ENCODE measurements at regions not wholly inside any gene's neighbourhood (a gene's known extent, or its start where the extent isn't known, plus 50 kb on each side); places are given as distances from the start of the nearest gene placed in this dataset.
A peak's percentile ranks its signal among the peaks of the same experiment; 100 is the strongest.

- WGBS, 2 donors: 68 to 75% methylated on average over 4 of the region's 4 CpGs
- DNase-seq (no peak), ATAC-seq (no peak)
- peaks cover 0 to 19% (median 0%) of the 10 kb centered on the region in 9 donors for H3K36me3 ChIP-seq
- H3K9me3 ChIP-seq: no peaks in the 10 kb centered on the region
- H3K4me3 ChIP-seq: no peak overlapping the region
- peaks cover 0 to 91% (median 28%) of the 10 kb centered on the region in 9 donors for H3K4me1 ChIP-seq
- H3K27ac ChIP-seq: no peak overlapping the region
- H3K27me3 ChIP-seq: no peaks in the 10 kb centered on the region
- no peak for TF ChIP-seq CTCF (IDR thresholded peaks at IDR 0.05)
- intact Hi-C loops (cut with DNase I): loop anchor here in 4 of 10 donors (2.0 to 5.0 kb wide), 5 partner anchors 34 to 259 kb away; no protein-coding TSS in a partner anchor
Measured at GRCh38 chr2:196336715-196337114, 165.3 kb upstream of the STK17B start.

DNA sequence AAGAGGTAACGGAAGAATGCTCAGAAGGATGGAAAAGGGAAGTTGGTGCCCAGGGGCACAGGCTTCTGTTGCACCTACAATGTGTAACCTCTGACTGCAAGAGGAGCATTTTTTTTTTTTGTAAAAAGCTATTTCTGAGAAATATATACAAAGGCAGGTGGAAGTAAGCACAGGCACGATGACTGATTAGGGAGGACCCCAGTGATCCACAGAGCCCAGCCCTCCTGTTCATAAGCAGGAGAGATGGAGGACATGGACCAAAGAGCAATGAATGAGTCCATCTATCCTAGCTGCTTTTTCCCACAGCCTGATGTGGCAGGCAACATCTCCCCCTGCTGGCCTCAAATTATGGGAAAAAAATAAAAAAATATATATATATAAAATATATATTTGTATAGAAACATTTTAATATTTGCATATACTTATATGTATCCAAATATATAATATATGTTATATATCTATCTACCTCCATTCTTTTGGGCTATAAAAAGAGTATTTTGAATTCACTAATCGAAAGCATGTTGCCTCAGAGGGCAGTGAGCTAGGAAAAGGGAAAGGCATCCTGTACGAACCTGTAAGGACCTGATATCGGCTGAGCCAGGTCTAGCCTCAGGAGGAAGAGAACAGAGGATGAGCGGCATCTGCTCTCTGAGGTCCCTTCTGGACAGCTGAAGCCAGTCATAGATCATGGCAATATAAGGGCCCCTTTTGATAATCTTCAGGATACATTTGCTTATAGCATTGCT is 166.0 kb upstream of the STK17B start:
- Histone ChIP-seq H3K27me3 (no peaks in the 10 kb centered on the region), H3K27ac (peak overlapping the region in 1 of 10 donors; percentile 8), H3K4me3 (no peak overlapping the region), H3K36me3 (peaks cover 0 to 21% (median 0%) of the 10 kb centered on the region in 9 donors), H3K9me3 (no peaks in the 10 kb centered on the region), H3K4me1 (peaks cover 0 to 84% (median 22%) of the 10 kb centered on the region in 9 donors)
- DNase-seq: no peak
- WGBS, 2 donors: 62 to 74% methylated on average over 6 of the region's 6 CpGs
- TF ChIP-seq CTCF (IDR thresholded peaks at IDR 0.05): peak; percentile 10 to 64 (median 56)
- ATAC-seq: no peak
- intact Hi-C loops (cut with DNase I): loop anchor here in 4 of 10 donors (2.0 to 5.0 kb wide), 5 partner anchors 35 to 260 kb away; no protein-coding TSS in a partner anchor

GRCh38 chr2:196338440-196338839 is 167.1 kb upstream of the STK17B start:
- Histone ChIP-seq H3K36me3 (peaks cover 0 to 25% (median 0%) of the 10 kb centered on the region in 9 donors), H3K4me1 (peaks cover 0 to 74% (median 21%) of the 10 kb centered on the region in 9 donors), H3K27me3 (no peaks in the 10 kb centered on the region), H3K9me3 (no peaks in the 10 kb centered on the region), H3K4me3 (no peak overlapping the region), H3K27ac (peak overlapping the region in 1 of 10 donors; percentile 8)
- WGBS, 2 donors: 54 to 59% methylated on average over 2 of the region's 2 CpGs
- DNase-seq (no peak), ATAC-seq (no peak)
- intact Hi-C loops (cut with DNase I): loop anchor here in 4 of 10 donors (5.0 kb wide), 4 partner anchors 36 to 261 kb away; no protein-coding TSS in a partner anchor
- TF ChIP-seq CTCF (IDR thresholded peaks at IDR 0.05): no peak

DNA sequence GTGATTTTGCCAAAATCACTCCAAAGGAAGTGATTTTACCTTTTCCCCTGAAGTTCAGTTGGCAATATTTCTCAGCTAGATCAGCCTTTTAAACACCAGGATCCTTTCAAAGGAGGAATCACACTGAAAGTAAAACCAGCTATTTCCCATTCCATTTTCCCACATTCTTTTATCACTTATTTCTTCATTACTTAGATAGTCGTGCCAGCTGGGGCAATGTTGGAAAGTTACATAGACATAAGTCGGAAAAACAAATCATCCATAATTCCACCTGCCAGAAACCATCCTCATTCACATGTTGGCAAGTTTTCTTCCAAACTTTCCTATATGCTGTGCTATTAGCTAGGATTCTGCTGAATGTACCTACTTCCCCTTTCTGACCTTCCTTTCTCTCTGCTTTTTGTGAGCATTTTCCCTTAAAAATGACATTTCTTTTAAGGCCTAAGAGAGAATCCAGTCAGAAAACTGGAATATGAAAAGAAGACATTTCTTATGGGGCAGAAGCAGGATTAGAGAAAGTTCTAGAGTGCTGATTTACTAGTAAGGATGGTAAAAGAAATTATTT is 170.0 kb upstream of the STK17B start:
- no peak overlapping the region for H3K4me3 ChIP-seq
- intact Hi-C loops (cut with DNase I): loop anchor here in 1 of 10 donors (10.0 kb wide), 1 partner anchor 103 kb away; no protein-coding TSS in a partner anchor
- no peaks in the 10 kb centered on the region for H3K27me3 ChIP-seq
- no peaks in the 10 kb centered on the region for H3K9me3 ChIP-seq
- H3K4me1 ChIP-seq: peaks cover 0 to 66% (median 19%) of the 10 kb centered on the region in 9 donors
- ATAC-seq (no peak), DNase-seq (no peak)
- peaks cover 0 to 14% (median 0%) of the 10 kb centered on the region in 9 donors for H3K36me3 ChIP-seq
- TF ChIP-seq CTCF (IDR thresholded peaks at IDR 0.05): no peak
- 61 to 75% methylated on average over 2 of the region's 2 CpGs for WGBS, 2 donors
- H3K27ac ChIP-seq: peak overlapping the region in 1 of 10 donors; percentile 20
